ENCODE measurements at regions not wholly inside any gene's neighbourhood (a gene's known extent, or its start where the extent isn't known, plus 50 kb on each side); places are given as distances from the start of the nearest gene placed in this dataset.

DNA sequence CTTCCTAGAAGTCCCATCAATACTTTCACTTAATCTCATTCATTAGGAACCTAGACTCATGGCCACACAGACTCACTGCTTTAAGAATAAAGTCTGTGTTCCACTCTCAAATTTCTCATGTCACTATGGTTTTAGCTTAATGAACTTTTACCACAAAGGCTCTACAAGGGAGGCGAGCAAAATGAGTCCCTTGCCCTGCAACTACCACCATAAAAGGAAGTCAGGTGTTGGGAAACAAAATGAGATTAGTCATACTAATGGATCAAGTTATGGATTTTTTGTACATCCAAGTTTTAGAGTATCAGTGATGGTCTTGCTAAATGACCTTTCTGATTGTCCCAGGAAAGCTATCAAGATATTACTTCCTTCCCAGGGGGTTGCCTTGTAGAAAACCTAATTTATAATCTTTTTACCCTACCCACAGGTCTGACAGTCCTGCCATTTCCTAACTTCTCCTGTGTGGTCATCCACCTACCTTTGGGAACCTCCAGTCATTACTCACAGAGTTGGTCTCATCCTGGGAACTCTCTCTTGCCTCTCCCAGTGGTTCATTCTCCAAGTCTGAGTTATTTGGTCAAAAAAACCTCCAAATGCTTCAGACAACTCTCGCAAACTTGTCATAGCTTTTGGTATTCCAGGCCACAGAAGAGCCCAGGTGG lies 51.8 kb upstream of the SLC16A1 start:
- no peak for DNase-seq
- no peak overlapping the region for H3K27ac Mint-ChIP-seq (ENCODE audit: unreplicated experiment)
- TF ChIP-seq, protein P1, sequence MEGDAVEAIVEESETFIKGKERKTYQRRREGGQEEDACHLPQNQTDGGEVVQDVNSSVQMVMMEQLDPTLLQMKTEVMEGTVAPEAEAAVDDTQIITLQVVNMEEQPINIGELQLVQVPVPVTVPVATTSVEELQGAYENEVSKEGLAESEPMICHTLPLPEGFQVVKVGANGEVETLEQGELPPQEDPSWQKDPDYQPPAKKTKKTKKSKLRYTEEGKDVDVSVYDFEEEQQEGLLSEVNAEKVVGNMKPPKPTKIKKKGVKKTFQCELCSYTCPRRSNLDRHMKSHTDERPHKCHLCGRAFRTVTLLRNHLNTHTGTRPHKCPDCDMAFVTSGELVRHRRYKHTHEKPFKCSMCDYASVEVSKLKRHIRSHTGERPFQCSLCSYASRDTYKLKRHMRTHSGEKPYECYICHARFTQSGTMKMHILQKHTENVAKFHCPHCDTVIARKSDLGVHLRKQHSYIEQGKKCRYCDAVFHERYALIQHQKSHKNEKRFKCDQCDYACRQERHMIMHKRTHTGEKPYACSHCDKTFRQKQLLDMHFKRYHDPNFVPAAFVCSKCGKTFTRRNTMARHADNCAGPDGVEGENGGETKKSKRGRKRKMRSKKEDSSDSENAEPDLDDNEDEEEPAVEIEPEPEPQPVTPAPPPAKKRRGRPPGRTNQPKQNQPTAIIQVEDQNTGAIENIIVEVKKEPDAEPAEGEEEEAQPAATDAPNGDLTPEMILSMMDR (IDR thresholded peaks at IDR 0.05; ENCODE audit: unreplicated experiment): no peak
- H3K27me3 Mint-ChIP-seq (ENCODE audit: unreplicated experiment): no peaks in the 10 kb centered on the region
- H3K9me3 Mint-ChIP-seq (ENCODE audit: low read depth, unreplicated experiment): no peaks in the 10 kb centered on the region
- no peaks in the 10 kb centered on the region for H3K4me1 Mint-ChIP-seq (ENCODE audit: low read depth, unreplicated experiment)
- CTCF ChIA-PET: no interaction called here
- no peak overlapping the region for H3K4me3 Mint-ChIP-seq (ENCODE audit: low read depth, unreplicated experiment)
- no TSS peak for BruUV-seq (replicated peaks)
- intact Hi-C loops (cut with micrococcal nuclease; ENCODE audit: unreplicated experiment): no loop called here
- H3K36me3 Mint-ChIP-seq (ENCODE audit: insufficient read depth, unreplicated experiment): peaks cover 7% of the 10 kb centered on the region

DNA sequence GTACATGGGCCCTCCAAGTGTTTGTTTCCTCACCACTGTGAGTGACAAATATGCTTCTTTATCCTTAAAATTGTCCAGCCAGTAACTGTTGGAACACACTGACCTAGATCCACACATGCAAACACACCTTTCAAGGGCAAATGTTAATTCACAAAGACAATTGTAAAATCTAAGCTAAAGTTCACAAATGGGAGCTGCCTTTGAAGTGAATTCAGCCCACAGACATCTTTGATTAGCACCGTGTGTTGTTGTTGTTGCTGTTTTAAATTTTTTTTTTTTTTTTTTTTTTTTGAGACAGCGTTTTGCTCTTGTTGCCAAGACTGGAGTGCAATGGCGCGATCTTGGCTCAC lies 52.3 kb upstream of the SLC16A1 start:
- TF ChIP-seq, protein P1 (IDR thresholded peaks at IDR 0.05; ENCODE audit: unreplicated experiment): no peak
- no TSS peak for BruUV-seq (replicated peaks)
- DNase-seq: no peak
- Mint-ChIP-seq H3K9me3 (ENCODE audit: low read depth, unreplicated experiment) (no peaks in the 10 kb centered on the region), H3K27ac (ENCODE audit: unreplicated experiment) (no peak overlapping the region), H3K27me3 (ENCODE audit: unreplicated experiment) (no peaks in the 10 kb centered on the region), H3K36me3 (ENCODE audit: insufficient read depth, unreplicated experiment) (peaks cover 7% of the 10 kb centered on the region), H3K4me3 (ENCODE audit: low read depth, unreplicated experiment) (no peak overlapping the region), H3K4me1 (ENCODE audit: low read depth, unreplicated experiment) (no peaks in the 10 kb centered on the region)
- intact Hi-C loops (cut with micrococcal nuclease; ENCODE audit: unreplicated experiment): no loop called here
- CTCF ChIA-PET: no interaction called here

DNA sequence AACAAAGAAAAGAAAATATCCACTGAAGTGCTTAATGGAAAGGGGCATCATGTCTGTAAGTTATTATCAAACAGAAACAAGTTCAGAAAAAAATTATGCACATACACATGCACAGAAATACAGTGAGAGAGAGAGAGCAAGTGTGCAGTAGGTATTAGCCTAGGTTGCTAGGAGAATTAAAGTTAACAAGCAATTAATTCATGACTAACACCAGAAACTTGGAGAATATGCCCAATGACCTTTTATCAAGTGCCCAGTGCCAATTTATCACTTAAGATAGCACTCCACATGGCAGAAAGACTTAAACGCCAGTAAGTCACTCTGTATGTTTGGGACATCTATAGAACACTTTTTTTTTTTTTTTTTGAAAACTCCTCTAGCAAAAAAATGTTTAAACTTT lies 56.2 kb upstream of the SLC16A1 start:
- TF ChIP-seq, protein P1 (IDR thresholded peaks at IDR 0.05; ENCODE audit: unreplicated experiment): no peak
- no TSS peak for BruUV-seq (replicated peaks)
- no peaks in the 10 kb centered on the region for H3K27me3 Mint-ChIP-seq (ENCODE audit: unreplicated experiment)
- no peak for DNase-seq
- H3K4me3 Mint-ChIP-seq (ENCODE audit: low read depth, unreplicated experiment): no peak overlapping the region
- intact Hi-C loops (cut with micrococcal nuclease; ENCODE audit: unreplicated experiment): no loop called here
- no peak overlapping the region for H3K27ac Mint-ChIP-seq (ENCODE audit: unreplicated experiment)
- H3K36me3 Mint-ChIP-seq (ENCODE audit: insufficient read depth, unreplicated experiment): peaks cover 7% of the 10 kb centered on the region
- H3K4me1 Mint-ChIP-seq (ENCODE audit: low read depth, unreplicated experiment): no peaks in the 10 kb centered on the region
- CTCF ChIA-PET: no interaction called here
- H3K9me3 Mint-ChIP-seq (ENCODE audit: low read depth, unreplicated experiment): no peaks in the 10 kb centered on the region

DNA sequence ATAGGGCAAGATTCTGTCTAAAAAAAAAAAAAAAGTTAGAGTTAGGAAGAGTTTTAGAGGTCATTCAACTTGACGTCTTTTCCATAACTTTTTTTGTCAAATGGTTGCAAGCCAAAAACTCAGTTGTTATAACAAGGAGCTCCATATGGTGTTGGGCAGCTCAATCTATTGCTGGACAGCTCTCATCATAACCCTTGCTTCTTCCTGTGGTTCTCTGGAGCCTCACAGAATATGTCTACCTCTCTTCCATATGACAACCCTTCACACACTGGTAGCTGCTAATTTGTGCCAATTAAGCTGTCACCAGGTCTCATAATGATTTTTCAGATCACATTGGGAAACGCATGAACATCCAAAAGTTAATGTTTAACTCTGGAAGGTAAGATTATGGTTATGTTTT lies 57.8 kb upstream of the SLC16A1 start:
- no TSS peak for BruUV-seq (replicated peaks)
- H3K36me3 Mint-ChIP-seq (ENCODE audit: insufficient read depth, unreplicated experiment): peaks cover 7% of the 10 kb centered on the region
- no peak overlapping the region for H3K27ac Mint-ChIP-seq (ENCODE audit: unreplicated experiment)
- DNase-seq: no peak
- CTCF ChIA-PET: interaction anchor here (1.1 kb wide), 1 partner anchor 28 kb away, joined by 3 read pairs; no protein-coding TSS in a partner anchor
- intact Hi-C loops (cut with micrococcal nuclease; ENCODE audit: unreplicated experiment): no loop called here
- H3K27me3 Mint-ChIP-seq (ENCODE audit: unreplicated experiment): no peaks in the 10 kb centered on the region
- no peak overlapping the region for H3K4me3 Mint-ChIP-seq (ENCODE audit: low read depth, unreplicated experiment)
- H3K4me1 Mint-ChIP-seq (ENCODE audit: low read depth, unreplicated experiment): no peaks in the 10 kb centered on the region
- H3K9me3 Mint-ChIP-seq (ENCODE audit: low read depth, unreplicated experiment): no peaks in the 10 kb centered on the region
- TF ChIP-seq, protein P1 (IDR thresholded peaks at IDR 0.05; ENCODE audit: unreplicated experiment): no peak
